HFFc6 (cell line): ENCODE measurements at regions not wholly inside any gene's neighbourhood (a gene's known extent, or its start where the extent isn't known, plus 50 kb on each side); places are given as distances from the start of the nearest gene placed in this dataset.

Experiments
- DNase-seq: peaks from one replicate; pipeline ENCODE4 v3.0.0-alpha.2; 2018
- H3K27ac Mint-ChIP-seq: 2 replicates; pipeline ENCODE4 v1.8.0; 2020; ENCODE audit warnings: mild to moderate bottlenecking, mixed read lengths
- H3K27me3 Mint-ChIP-seq: 2 replicates; pipeline ENCODE4 v1.8.0; 2021; ENCODE audit warnings: mild to moderate bottlenecking, moderate library complexity, mixed read lengths; ENCODE audit not compliant: insufficient read depth
- H3K36me3 Mint-ChIP-seq: 2 replicates; pipeline ENCODE4 v1.8.0; 2021; ENCODE audit warnings: low read depth, mixed read lengths
- H3K4me1 Mint-ChIP-seq: 2 replicates; pipeline ENCODE4 v1.8.0; 2020; ENCODE audit warnings: low read depth, mixed read lengths
- H3K4me3 Mint-ChIP-seq: 2 replicates; pipeline ENCODE4 v1.8.0; 2020; ENCODE audit warnings: mild to moderate bottlenecking, moderate library complexity, mixed read lengths
- H3K9me3 Mint-ChIP-seq: 2 replicates; pipeline ENCODE4 v1.8.0; 2020; ENCODE audit warnings: mild to moderate bottlenecking, mixed read lengths
- CTCF ChIP-seq: fragments of 200-600 bp; sonication (generic); IDR thresholded peaks from 2 replicates; pipeline ENCODE4 v1.5.0; 2021; ENCODE audit warnings: antibody characterized with exemption, mild to moderate bottlenecking

GRCh38 chr6:54053881-54054391 is 57.3 kb upstream of the MLIP start:
- Mint-ChIP-seq H3K36me3 (no peaks in the 10 kb centered on the region), H3K4me1 (peaks cover 16% of the 10 kb centered on the region), H3K9me3 (no peaks in the 10 kb centered on the region), H3K27ac (no peak overlapping the region; the same call in 1 of the 2 replicates), H3K27me3 (peaks cover 3% of the 10 kb centered on the region; the same call in 1 of the 2 replicates), H3K4me3 (peak overlapping the region; percentile 83)
- peak; percentile 90 for DNase-seq
- no peak for TF ChIP-seq CTCF

- H3K36me3 Mint-ChIP-seq, result no peaks in the 10 kb centered on the region
- no peak for DNase-seq
- no peaks in the 10 kb centered on the region for H3K9me3 Mint-ChIP-seq
- TF ChIP-seq CTCF, result no peak
- H3K4me3 Mint-ChIP-seq, result no peak overlapping the region
- H3K4me1 Mint-ChIP-seq, result peaks cover 22% of the 10 kb centered on the region
- H3K27ac Mint-ChIP-seq, result no peak overlapping the region
- peaks cover 3% of the 10 kb centered on the region; the same call in 1 of the 2 replicates for H3K27me3 Mint-ChIP-seq
These were observed 55.1 kb upstream of the MLIP start for GRCh38 chr6:54056105-54056504.

- no peak for DNase-seq
- peaks cover 22% of the 10 kb centered on the region for H3K4me1 Mint-ChIP-seq
- peaks cover 3% of the 10 kb centered on the region; the same call in 1 of the 2 replicates for H3K27me3 Mint-ChIP-seq
- H3K9me3 Mint-ChIP-seq, result no peaks in the 10 kb centered on the region
- H3K4me3 Mint-ChIP-seq, result no peak overlapping the region
- H3K27ac Mint-ChIP-seq, result no peak overlapping the region
- no peak for TF ChIP-seq CTCF
- H3K36me3 Mint-ChIP-seq, result no peaks in the 10 kb centered on the region
These were observed 54.2 kb upstream of the MLIP start for GRCh38 chr6:54057058-54057457.

GRCh38 chr6:54058236-54058635 is 53.0 kb upstream of the MLIP start:
- Mint-ChIP-seq H3K27me3 (no peaks in the 10 kb centered on the region; the same call in 1 of the 2 replicates), H3K36me3 (no peaks in the 10 kb centered on the region), H3K9me3 (no peaks in the 10 kb centered on the region), H3K27ac (no peak overlapping the region), H3K4me1 (peaks cover 22% of the 10 kb centered on the region), H3K4me3 (no peak overlapping the region)
- no peak for TF ChIP-seq CTCF
- DNase-seq, result no peak

- Mint-ChIP-seq H3K36me3 (no peaks in the 10 kb centered on the region), H3K9me3 (no peaks in the 10 kb centered on the region), H3K27me3 (peaks cover 3% of the 10 kb centered on the region), H3K27ac (no peak overlapping the region), H3K4me3 (peak overlapping the region; percentile 46), H3K4me1 (peaks cover 8% of the 10 kb centered on the region)
- no peak for TF ChIP-seq CTCF
- no peak for DNase-seq
These were observed 51.6 kb upstream of the MLIP start for GRCh38 chr6:54059683-54060082.

- Mint-ChIP-seq H3K9me3 (no peaks in the 10 kb centered on the region), H3K4me3 (no peak overlapping the region)
These were observed 51.0 kb upstream of the MLIP start for GRCh38 chr6:54060286-54060685.

More at GRCh38 chr6:54060286-54060685, 51.0 kb upstream of the MLIP start:
- Mint-ChIP-seq H3K27ac (no peak overlapping the region), H3K27me3 (peaks cover 3% of the 10 kb centered on the region), H3K36me3 (no peaks in the 10 kb centered on the region), H3K4me1 (peaks cover 6% of the 10 kb centered on the region; the same call in 1 of the 2 replicates)
- no peak for TF ChIP-seq CTCF
- DNase-seq, result no peak
